GM12878 (cell line): ENCODE measurements at regions not wholly inside any gene's neighbourhood (a gene's known extent, or its start where the extent isn't known, plus 50 kb on each side); places are given as distances from the start of the nearest gene placed in this dataset.

Experiments
- ATAC-seq: fragments of 200-7000 bp; cut with Tn5 transposase; 3 replicates; pipeline ENCODE4 v1.9.1; 2020; ENCODE audit warnings: mild to moderate bottlenecking, moderate library complexity
- BruUV-seq: library from RNA; stranded (reverse); fragments of 400-500 nt; replicated peaks from 2 replicates; lab custom pipeline; 2021; lab: Mats Ljungman, UMichigan
- CTCF ChIA-PET: fragments of 300-600 bp; sonication (Branson Sonifier 250); formaldehyde crosslinking; extraction: SDS; loops from one replicate; lab custom pipeline; 2021; ENCODE audit warnings: inconsistent platforms; lab: Yijun Ruan, JAX
- POLR2A ChIA-PET: fragments of 350-600 bp; formaldehyde crosslinking; extraction: SDS; loops from one replicate; lab custom pipeline; 2021; ENCODE audit warnings: inconsistent platforms; lab: Charles Lee
- RAD21 ChIA-PET: fragments of 300-600 bp; sonication (Branson Sonifier 250); formaldehyde crosslinking; loops from one replicate; lab custom pipeline; 2023; ENCODE audit warnings: antibody characterized with exemption; ENCODE audit not compliant: unreplicated experiment; lab: Charles Lee
- SMC1A ChIA-PET: fragments of 300-600 bp; sonication (Branson Sonifier 250); formaldehyde crosslinking; loops from one replicate; lab custom pipeline; 2023; ENCODE audit not compliant: unreplicated experiment, uncharacterized antibody; lab: Charles Lee
- DNase-seq: peaks from one replicate; pipeline ENCODE4 v3.0.0-alpha.2; 2011; ENCODE audit warnings: low read depth, low spot score
- FAIRE-seq: peaks from 3 replicates; lab custom pipeline; 2011; peaks lifted over from hg19 to GRCh38; lab: Jason Lieb, UNC
- H2AFZ ChIP-seq: 2 replicates; pipeline ENCODE4 v1.6.0; 2011; ENCODE audit warnings: low read depth, low read length, control low read depth; ENCODE audit not compliant: control insufficient read depth
- H3K27ac ChIP-seq: 2 replicates; pipeline ENCODE4 v1.5.1; 2011; ENCODE audit warnings: control low read depth; ENCODE audit not compliant: control insufficient read depth, insufficient read depth
- H3K27me3 ChIP-seq, 2 experiments: replicated peaks in 1 of 2; 2 replicates each; pipeline versions ENCODE4 v1.6.0 to v1.6.1; 2011; ENCODE audit warnings: low read length in 1 of 2; ENCODE audit not compliant: control insufficient read depth in 2 of 2, insufficient read depth in 2 of 2
- H3K36me3 ChIP-seq, 2 experiments: 2 replicates each; pipeline ENCODE4 v1.5.1; 2011; ENCODE audit warnings: low read length in 1 of 2; ENCODE audit not compliant: control insufficient read depth in 2 of 2, insufficient read depth in 2 of 2
- H3K4me1 ChIP-seq: 2 replicates; pipeline ENCODE4 v1.6.1; 2011; ENCODE audit warnings: mild to moderate bottlenecking, low read length, moderate library complexity, mixed read lengths; ENCODE audit not compliant: control insufficient read depth, insufficient read depth
- H3K4me2 ChIP-seq: 2 replicates; pipeline ENCODE4 v1.6.0; 2011; ENCODE audit warnings: control low read depth; ENCODE audit not compliant: control insufficient read depth, insufficient read depth
- H3K4me3 ChIP-seq: fragments of 200-600 bp; sonication (generic); 2 replicates; pipeline ENCODE4 v1.5.1; 2016
- H3K79me2 ChIP-seq: 2 replicates; pipeline ENCODE4 v1.6.0; 2011; ENCODE audit warnings: low read length; ENCODE audit not compliant: control insufficient read depth, insufficient read depth
- H3K9ac ChIP-seq: 2 replicates; pipeline ENCODE4 v1.8.0; 2011; ENCODE audit warnings: low read length, control low read depth, mixed read lengths; ENCODE audit not compliant: control insufficient read depth, insufficient read depth
- H3K9me3 ChIP-seq: replicated peaks from 3 replicates; pipeline ENCODE4 v1.5.1; 2011; ENCODE audit warnings: mild to moderate bottlenecking, low read length; ENCODE audit not compliant: control insufficient read depth, insufficient read depth
- H4K20me1 ChIP-seq: 2 replicates; pipeline ENCODE4 v1.6.0; 2011; ENCODE audit not compliant: control insufficient read depth, insufficient read depth
- CBX3 ChIP-seq: fragments of 200-600 bp; sonication (generic); IDR thresholded peaks from 2 replicates; pipeline ENCODE4 v1.6.1; 2016; ENCODE audit warnings: low read depth, borderline replicate concordance
- MEF2B ChIP-seq: fragments of 450-650 bp; IDR thresholded peaks from 2 replicates; pipeline ENCODE4 v1.6.1; 2018; ENCODE audit warnings: mild to moderate bottlenecking, moderate library complexity; ENCODE audit not compliant: partially characterized antibody, poor library complexity, severe bottlenecking
- TCF3 ChIP-seq: IDR thresholded peaks from 2 replicates; pipeline ENCODE4 v1.6.1; 2012; ENCODE audit warnings: low read depth, mild to moderate bottlenecking, low read length, borderline replicate concordance; ENCODE audit not compliant: insufficient read depth
- ZNF24 ChIP-seq: fragments of 450-650 bp; IDR thresholded peaks from 2 replicates; pipeline ENCODE4 v1.6.1; 2017; ENCODE audit warnings: antibody characterized with exemption, mild to moderate bottlenecking
- WGBS: methylation state at CpG from one replicate; pipeline ENCODE4 v1.1.6; 2016; ENCODE audit warnings: low lambda C conversion rate; ENCODE audit not compliant: insufficient replicate concordance, insufficient coverage; ENCODE audit errors: missing lambda C conversion rate; 5-methylcytosine and 5-hydroxymethylcytosine counted together
- in situ Hi-C: fragments of 300-500 bp; cut with MboI; formaldehyde crosslinking; loops from 9 replicates; pipeline ENCODE4 v1.14.3; 2018; ENCODE audit warnings: mixed read lengths
- intact Hi-C: fragments of 100-400 bp; cut with micrococcal nuclease; formaldehyde crosslinking; loops from one replicate; pipeline ENCODE4 v1.14.2; 2022; ENCODE audit not compliant: unreplicated experiment
- TF ChIP-seq, protein P1 (sequence below): IDR thresholded peaks from 2 replicates; pipeline ENCODE4 v1.6.1; 2012; ENCODE audit warnings: low read length, inconsistent platforms
- TF ChIP-seq, protein P2 (sequence below): fragments of 450-650 bp; IDR thresholded peaks from 2 replicates; pipeline ENCODE4 v1.6.1; 2017; ENCODE audit warnings: antibody characterized with exemption, mild to moderate bottlenecking, moderate library complexity

DNA sequence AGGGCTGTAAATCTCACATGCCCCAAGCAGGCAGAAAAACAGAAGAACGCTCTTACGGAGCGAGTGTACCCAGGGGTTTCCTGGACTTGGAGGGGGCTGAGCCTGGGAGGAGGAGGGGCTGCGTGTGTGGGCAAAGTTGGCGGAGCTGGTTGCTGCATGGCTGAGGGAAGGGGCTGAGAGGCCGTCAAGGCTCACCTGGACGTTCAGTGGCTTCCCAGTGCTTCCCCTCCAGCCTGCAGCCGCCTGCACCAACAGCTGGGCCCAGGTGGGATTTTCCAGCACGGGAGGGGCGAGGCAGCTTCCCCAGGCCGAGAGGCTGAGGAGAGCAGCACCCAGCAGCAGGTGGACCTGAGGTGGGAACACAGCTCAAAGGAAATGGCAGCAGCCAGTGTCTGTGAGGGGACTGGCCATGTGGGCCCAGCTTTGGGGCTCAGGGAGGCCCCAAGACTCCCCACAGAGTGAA lies 70.6 kb upstream of the CTDP1 start (continued):
- TF ChIP-seq, protein P1, sequence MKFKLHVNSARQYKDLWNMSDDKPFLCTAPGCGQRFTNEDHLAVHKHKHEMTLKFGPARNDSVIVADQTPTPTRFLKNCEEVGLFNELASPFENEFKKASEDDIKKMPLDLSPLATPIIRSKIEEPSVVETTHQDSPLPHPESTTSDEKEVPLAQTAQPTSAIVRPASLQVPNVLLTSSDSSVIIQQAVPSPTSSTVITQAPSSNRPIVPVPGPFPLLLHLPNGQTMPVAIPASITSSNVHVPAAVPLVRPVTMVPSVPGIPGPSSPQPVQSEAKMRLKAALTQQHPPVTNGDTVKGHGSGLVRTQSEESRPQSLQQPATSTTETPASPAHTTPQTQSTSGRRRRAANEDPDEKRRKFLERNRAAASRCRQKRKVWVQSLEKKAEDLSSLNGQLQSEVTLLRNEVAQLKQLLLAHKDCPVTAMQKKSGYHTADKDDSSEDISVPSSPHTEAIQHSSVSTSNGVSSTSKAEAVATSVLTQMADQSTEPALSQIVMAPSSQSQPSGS = no peak
- TF ChIP-seq, all 136 proteins: peak for 0

DNA sequence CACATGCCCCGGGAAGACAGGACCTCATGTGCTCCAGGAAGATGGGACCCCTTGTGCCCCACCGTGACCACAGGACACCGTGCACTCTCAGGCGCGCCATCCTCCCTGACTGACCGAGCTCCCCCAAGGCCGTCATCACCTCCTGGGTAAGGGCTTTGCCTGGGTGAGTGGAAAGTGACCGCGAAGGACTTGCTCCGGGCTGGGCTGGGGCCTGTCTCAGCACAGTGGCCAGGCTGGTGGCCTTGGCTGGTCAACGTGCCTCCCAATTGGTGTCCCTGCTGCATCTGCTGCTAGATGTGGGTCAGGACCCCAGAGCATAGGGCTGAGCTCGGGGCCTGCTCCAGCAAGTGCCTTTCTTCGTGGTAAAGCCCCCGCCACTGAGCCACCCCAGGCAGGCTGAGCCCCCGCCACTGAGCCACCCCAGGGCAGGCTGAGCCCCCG lies 69.7 kb upstream of the CTDP1 start:
- DNase-seq (no peak), FAIRE-seq (no peak), ATAC-seq (no peak)
- SMC1A ChIA-PET = no interaction called here
- H2AFZ ChIP-seq = no peak overlapping the region
- TF ChIP-seq CBX3 (no peak), TCF3 (no peak), ZNF24 (no peak), MEF2B (no peak)
- TF ChIP-seq, protein P2, sequence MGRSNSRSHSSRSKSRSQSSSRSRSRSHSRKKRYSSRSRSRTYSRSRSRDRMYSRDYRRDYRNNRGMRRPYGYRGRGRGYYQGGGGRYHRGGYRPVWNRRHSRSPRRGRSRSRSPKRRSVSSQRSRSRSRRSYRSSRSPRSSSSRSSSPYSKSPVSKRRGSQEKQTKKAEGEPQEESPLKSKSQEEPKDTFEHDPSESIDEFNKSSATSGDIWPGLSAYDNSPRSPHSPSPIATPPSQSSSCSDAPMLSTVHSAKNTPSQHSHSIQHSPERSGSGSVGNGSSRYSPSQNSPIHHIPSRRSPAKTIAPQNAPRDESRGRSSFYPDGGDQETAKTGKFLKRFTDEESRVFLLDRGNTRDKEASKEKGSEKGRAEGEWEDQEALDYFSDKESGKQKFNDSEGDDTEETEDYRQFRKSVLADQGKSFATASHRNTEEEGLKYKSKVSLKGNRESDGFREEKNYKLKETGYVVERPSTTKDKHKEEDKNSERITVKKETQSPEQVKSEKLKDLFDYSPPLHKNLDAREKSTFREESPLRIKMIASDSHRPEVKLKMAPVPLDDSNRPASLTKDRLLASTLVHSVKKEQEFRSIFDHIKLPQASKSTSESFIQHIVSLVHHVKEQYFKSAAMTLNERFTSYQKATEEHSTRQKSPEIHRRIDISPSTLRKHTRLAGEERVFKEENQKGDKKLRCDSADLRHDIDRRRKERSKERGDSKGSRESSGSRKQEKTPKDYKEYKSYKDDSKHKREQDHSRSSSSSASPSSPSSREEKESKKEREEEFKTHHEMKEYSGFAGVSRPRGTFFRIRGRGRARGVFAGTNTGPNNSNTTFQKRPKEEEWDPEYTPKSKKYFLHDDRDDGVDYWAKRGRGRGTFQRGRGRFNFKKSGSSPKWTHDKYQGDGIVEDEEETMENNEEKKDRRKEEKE = no peak
- H3K36me3 ChIP-seq = no peaks in the 10 kb centered on the region
- BruUV-seq = no TSS peak
- H3K4me3 ChIP-seq = no peak overlapping the region
- POLR2A ChIA-PET = no interaction called here
- RAD21 ChIA-PET = no interaction called here
- no peaks in the 10 kb centered on the region for H3K79me2 ChIP-seq
- no peaks in the 10 kb centered on the region; a peak in 1 of 4 replicates for H3K27me3 ChIP-seq
- intact Hi-C loops = no loop called here
- in situ Hi-C loops = no loop called here
- H3K4me2 ChIP-seq = no peak overlapping the region
- H3K4me1 ChIP-seq = no peaks in the 10 kb centered on the region
- WGBS = 44% methylated on average over 16 of the region's 16 CpGs
- H3K9ac ChIP-seq = no peak overlapping the region
- CTCF ChIA-PET = no interaction called here
- no peaks in the 10 kb centered on the region for H3K9me3 ChIP-seq
- no peaks in the 10 kb centered on the region for H4K20me1 ChIP-seq
- no peak overlapping the region for H3K27ac ChIP-seq
